NCI-H1092 treated with DMSO at 0.1 percent for 48 hours (cell line): ENCODE measurements at regions not wholly inside any gene's neighbourhood (a gene's known extent, or its start where the extent isn't known, plus 50 kb on each side); places are given as distances from the start of the nearest gene placed in this dataset.
A peak's percentile ranks its signal among the peaks of the same experiment; 100 is the strongest.

ENCODE experiments used
- DNase-seq: peaks from one replicate; lab custom pipeline; 2025; lab: John Stamatoyannopoulos, UW

- DNase-seq: no peak
These were observed 80.1 kb upstream of the CREB1 start for GRCh38 chr2:207449642-207450165.

- DNase-seq: no peak
These were observed 79.6 kb upstream of the CREB1 start for GRCh38 chr2:207450186-207450585.

- DNase-seq: peak; percentile 5
These were observed 71.2 kb upstream of the CREB1 start for GRCh38 chr2:207458582-207458981.

- DNase-seq: no peak
These were observed 69.6 kb upstream of the CREB1 start for GRCh38 chr2:207459990-207460757.

- no peak for DNase-seq
These were observed 66.3 kb upstream of the CREB1 start for GRCh38 chr2:207463433-207463832.

GRCh38 chr2:207464007-207464406 lies 65.8 kb upstream of the CREB1 start:
- DNase-seq: no peak

- DNase-seq: no peak
These were observed 63.9 kb upstream of the CREB1 start for GRCh38 chr2:207465894-207466293.

- DNase-seq: no peak
These were observed 61.9 kb upstream of the CREB1 start for GRCh38 chr2:207467716-207468347.

- DNase-seq: no peak
These were observed 61.3 kb upstream of the CREB1 start for GRCh38 chr2:207468488-207468887.

- peak; percentile 52 for DNase-seq
These were observed 60.3 kb upstream of the CREB1 start for GRCh38 chr2:207469451-207469850.

- peak; percentile 49 for DNase-seq
These were observed 59.6 kb upstream of the CREB1 start for GRCh38 chr2:207469943-207470729.

GRCh38 chr2:207471261-207471660 lies 58.5 kb upstream of the CREB1 start:
- DNase-seq: no peak

- DNase-seq: no peak
These were observed 57.3 kb upstream of the CREB1 start for GRCh38 chr2:207472343-207473048.

GRCh38 chr2:207473049-207473930 lies 56.5 kb upstream of the CREB1 start:
- peak; percentile 75 for DNase-seq

GRCh38 chr2:207473931-207474235 lies 55.9 kb upstream of the CREB1 start:
- no peak for DNase-seq

GRCh38 chr2:207474863-207475485 lies 54.8 kb upstream of the CREB1 start:
- peak; percentile 41 for DNase-seq

GRCh38 chr2:207475546-207475945 lies 54.2 kb upstream of the CREB1 start:
- no peak for DNase-seq

- no peak for DNase-seq
These were observed 51.9 kb upstream of the CREB1 start for GRCh38 chr2:207477896-207478295.

GRCh38 chr2:207478572-207478971 lies 51.2 kb upstream of the CREB1 start:
- no peak for DNase-seq

GRCh38 chr2:207479198-207479785 lies 50.5 kb upstream of the CREB1 start:
- no peak for DNase-seq
